AG09319 (cell line): ENCODE measurements at regions not wholly inside any gene's neighbourhood (a gene's known extent, or its start where the extent isn't known, plus 50 kb on each side); places are given as distances from the start of the nearest gene placed in this dataset.

Experiments used
- DNase-seq: peaks from one replicate; pipeline ENCODE4 v3.0.0-alpha.2; 2010; ENCODE audit warnings: low read depth; ENCODE audit errors: extremely low read depth
- CTCF ChIP-seq: IDR thresholded peaks from 2 replicates; pipeline ENCODE4 v1.5.1; 2011; ENCODE audit warnings: low read depth, mild to moderate bottlenecking, inconsistent platforms, low read length, moderate library complexity

- no peak for TF ChIP-seq CTCF
These were observed 396.0 kb upstream of the ATP5MC3 start for GRCh38 chr2:175577368-175577970.

GRCh38 chr2:175576875-175577274, 395.4 kb upstream of the ATP5MC3 start:
- TF ChIP-seq CTCF, result no peak
- DNase-seq, result no peak

More at GRCh38 chr2:175577368-175577970, 396.0 kb upstream of the ATP5MC3 start:
- DNase-seq, result no peak

- no peak for TF ChIP-seq CTCF
- DNase-seq, result no peak
These were observed 394.8 kb upstream of the ATP5MC3 start for GRCh38 chr2:175576270-175576669.

GRCh38 chr2:175575346-175576258, 394.1 kb upstream of the ATP5MC3 start:
- no peak for DNase-seq
- no peak for TF ChIP-seq CTCF

GRCh38 chr2:175574069-175574468, 392.6 kb upstream of the ATP5MC3 start:
- TF ChIP-seq CTCF, result no peak

GRCh38 chr2:175571078-175571653, 389.7 kb upstream of the ATP5MC3 start:
- no peak for TF ChIP-seq CTCF
- no peak for DNase-seq

More at GRCh38 chr2:175574069-175574468, 392.6 kb upstream of the ATP5MC3 start:
- no peak for DNase-seq
